CD4-positive, alpha-beta T cell treated with Interleukin-2 at 100 ng/mL for 4 hours (primary cell): ENCODE measurements at regions not wholly inside any gene's neighbourhood (a gene's known extent, or its start where the extent isn't known, plus 50 kb on each side); places are given as distances from the start of the nearest gene placed in this dataset.
"Not testable (repeated sequence)": the region's sequence is repeated elsewhere in the genome, so short reads cannot be mapped to it uniquely, and the experiment has no call there.

Experiments used
- DNase-seq: peaks from one replicate; pipeline ENCODE4 v3.0.0-alpha.2; 2020; ENCODE audit warnings: low spot score

- no peak for DNase-seq
Measured at GRCh38 chr3:150128126-150128525, 157.4 kb upstream of the PFN2 start.

GRCh38 chr3:150127011-150127490, 156.4 kb upstream of the PFN2 start:
- DNase-seq = no peak

- DNase-seq = no peak
Measured at GRCh38 chr3:150124142-150124541, 153.4 kb upstream of the PFN2 start.

GRCh38 chr3:150123249-150123648, 152.6 kb upstream of the PFN2 start:
- DNase-seq = not testable (repeated sequence)

- DNase-seq = no peak
Measured at GRCh38 chr3:150118219-150118618, 147.5 kb upstream of the PFN2 start.

GRCh38 chr3:150117076-150117475, 146.4 kb upstream of the PFN2 start:
- no peak for DNase-seq

- no peak for DNase-seq
Measured at GRCh38 chr3:150116196-150116595, 145.5 kb upstream of the PFN2 start.

- DNase-seq = no peak
Measured at GRCh38 chr3:150114873-150115540, 144.3 kb upstream of the PFN2 start.

- no peak for DNase-seq
Measured at GRCh38 chr3:150114273-150114672, 143.6 kb upstream of the PFN2 start.

GRCh38 chr3:150110097-150110496, 139.4 kb upstream of the PFN2 start:
- no peak for DNase-seq

- DNase-seq = no peak
Measured at GRCh38 chr3:150107429-150108175, 136.9 kb upstream of the PFN2 start.

GRCh38 chr3:150106740-150107428, 136.2 kb upstream of the PFN2 start:
- no peak for DNase-seq

- no peak for DNase-seq
Measured at GRCh38 chr3:150105886-150106612, 135.4 kb upstream of the PFN2 start.

- DNase-seq = no peak
Measured at GRCh38 chr3:150105025-150105424, 134.3 kb upstream of the PFN2 start.

GRCh38 chr3:150104564-150104963, 133.9 kb upstream of the PFN2 start:
- DNase-seq = no peak

GRCh38 chr3:150101016-150101415, 130.3 kb upstream of the PFN2 start:
- DNase-seq = no peak

GRCh38 chr3:150098621-150099020, 127.9 kb upstream of the PFN2 start:
- no peak for DNase-seq

- DNase-seq = no peak
Measured at GRCh38 chr3:150097588-150097890, 126.8 kb upstream of the PFN2 start.

GRCh38 chr3:150096700-150097587, 126.2 kb upstream of the PFN2 start:
- DNase-seq = no peak

- DNase-seq = no peak
Measured at GRCh38 chr3:150094150-150094933, 123.6 kb upstream of the PFN2 start.

GRCh38 chr3:150091626-150092025, 120.9 kb upstream of the PFN2 start:
- no peak for DNase-seq
